ENCODE measurements at regions not wholly inside any gene's neighbourhood (a gene's known extent, or its start where the extent isn't known, plus 50 kb on each side); places are given as distances from the start of the nearest gene placed in this dataset.

DNA sequence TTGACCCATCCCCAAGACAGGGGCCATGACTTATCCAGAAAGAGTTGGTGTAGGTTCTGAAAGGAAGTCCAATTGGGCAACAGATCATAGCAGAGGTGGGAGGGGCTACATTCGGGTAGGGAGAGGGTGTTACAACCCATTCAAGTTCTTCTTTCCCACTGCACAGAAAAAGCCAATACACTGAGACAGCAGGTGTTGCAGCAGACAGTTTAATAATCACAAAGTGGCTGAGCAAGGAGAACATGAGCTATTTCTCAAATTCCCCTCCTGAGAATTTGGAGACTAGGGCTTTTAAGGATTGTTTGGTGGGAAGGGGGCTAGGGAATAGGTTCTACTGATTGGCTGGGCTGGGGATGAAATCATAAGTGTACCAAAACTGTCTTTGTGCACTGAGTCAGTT, 328.4 kb upstream of the POU3F1 start:
- DNase-seq (ENCODE audit: insufficient read length, low spot score), result no peak
- no peak for FAIRE-seq
- TF ChIP-seq, protein P1, sequence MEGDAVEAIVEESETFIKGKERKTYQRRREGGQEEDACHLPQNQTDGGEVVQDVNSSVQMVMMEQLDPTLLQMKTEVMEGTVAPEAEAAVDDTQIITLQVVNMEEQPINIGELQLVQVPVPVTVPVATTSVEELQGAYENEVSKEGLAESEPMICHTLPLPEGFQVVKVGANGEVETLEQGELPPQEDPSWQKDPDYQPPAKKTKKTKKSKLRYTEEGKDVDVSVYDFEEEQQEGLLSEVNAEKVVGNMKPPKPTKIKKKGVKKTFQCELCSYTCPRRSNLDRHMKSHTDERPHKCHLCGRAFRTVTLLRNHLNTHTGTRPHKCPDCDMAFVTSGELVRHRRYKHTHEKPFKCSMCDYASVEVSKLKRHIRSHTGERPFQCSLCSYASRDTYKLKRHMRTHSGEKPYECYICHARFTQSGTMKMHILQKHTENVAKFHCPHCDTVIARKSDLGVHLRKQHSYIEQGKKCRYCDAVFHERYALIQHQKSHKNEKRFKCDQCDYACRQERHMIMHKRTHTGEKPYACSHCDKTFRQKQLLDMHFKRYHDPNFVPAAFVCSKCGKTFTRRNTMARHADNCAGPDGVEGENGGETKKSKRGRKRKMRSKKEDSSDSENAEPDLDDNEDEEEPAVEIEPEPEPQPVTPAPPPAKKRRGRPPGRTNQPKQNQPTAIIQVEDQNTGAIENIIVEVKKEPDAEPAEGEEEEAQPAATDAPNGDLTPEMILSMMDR (IDR thresholded peaks at IDR 0.05; ENCODE audit: insufficient read depth, missing control alignments), result no peak

GRCh38 chr1:38371505-38371844, 324.9 kb upstream of the POU3F1 start:
- DNase-seq (ENCODE audit: insufficient read length, low spot score), result no peak
- TF ChIP-seq, protein P1 (IDR thresholded peaks at IDR 0.05; ENCODE audit: insufficient read depth, missing control alignments), result no peak
- no peak for FAIRE-seq

- TF ChIP-seq, protein P1 (IDR thresholded peaks at IDR 0.05; ENCODE audit: insufficient read depth, missing control alignments), result no peak
- FAIRE-seq (no peak), DNase-seq (ENCODE audit: insufficient read length, low spot score) (no peak)
Measured at GRCh38 chr1:38370716-38371504, 324.3 kb upstream of the POU3F1 start.

DNA sequence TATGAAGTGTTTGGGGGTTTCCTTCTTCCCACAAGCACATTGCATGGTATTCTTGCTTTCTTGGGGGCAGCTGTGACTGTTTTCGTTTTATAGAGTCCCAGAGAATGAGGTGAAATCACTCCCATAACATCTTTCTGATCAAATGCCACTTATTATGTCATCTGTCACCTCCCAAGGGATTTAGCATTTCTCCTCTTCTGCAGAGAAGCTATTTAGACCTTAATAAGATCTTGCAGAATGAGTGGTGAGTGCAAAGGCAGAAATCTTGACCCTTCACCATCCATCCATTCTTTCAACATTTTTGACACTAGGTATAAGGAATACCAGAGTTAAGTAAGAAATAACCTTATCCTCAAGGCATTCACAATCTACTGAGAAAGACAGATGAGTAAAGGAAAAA, 318.6 kb upstream of the POU3F1 start:
- TF ChIP-seq, protein P1 (IDR thresholded peaks at IDR 0.05; ENCODE audit: insufficient read depth, missing control alignments), result no peak
- FAIRE-seq, result no peak
- DNase-seq (ENCODE audit: insufficient read length, low spot score), result no peak

DNA sequence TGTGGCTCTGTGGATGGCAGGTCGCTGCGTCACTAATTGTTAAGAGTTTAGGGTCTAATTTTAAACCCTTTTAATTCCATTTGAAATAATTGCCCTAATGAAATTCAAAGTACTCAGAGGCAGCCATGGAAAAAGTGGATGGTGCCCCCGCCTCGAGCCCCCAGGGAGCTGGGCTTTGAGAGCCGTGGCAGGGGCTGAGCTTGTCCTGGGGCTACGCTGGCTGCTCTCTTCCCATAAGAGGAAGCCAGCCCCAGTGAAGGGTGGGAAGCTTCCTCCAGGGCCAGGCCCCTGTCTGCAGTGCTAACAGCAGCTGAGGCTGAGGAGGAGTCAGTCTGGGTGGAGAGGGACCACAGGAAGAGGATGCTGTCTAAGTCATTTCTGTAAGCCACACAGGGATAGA, 315.0 kb upstream of the POU3F1 start:
- DNase-seq (ENCODE audit: insufficient read length, low spot score) (no peak), FAIRE-seq (no peak)
- TF ChIP-seq, protein P1 (IDR thresholded peaks at IDR 0.05; ENCODE audit: insufficient read depth, missing control alignments), result no peak

GRCh38 chr1:38360807-38361206, 314.2 kb upstream of the POU3F1 start:
- no peak for FAIRE-seq
- TF ChIP-seq, protein P1 (IDR thresholded peaks at IDR 0.05; ENCODE audit: insufficient read depth, missing control alignments), result no peak

DNA sequence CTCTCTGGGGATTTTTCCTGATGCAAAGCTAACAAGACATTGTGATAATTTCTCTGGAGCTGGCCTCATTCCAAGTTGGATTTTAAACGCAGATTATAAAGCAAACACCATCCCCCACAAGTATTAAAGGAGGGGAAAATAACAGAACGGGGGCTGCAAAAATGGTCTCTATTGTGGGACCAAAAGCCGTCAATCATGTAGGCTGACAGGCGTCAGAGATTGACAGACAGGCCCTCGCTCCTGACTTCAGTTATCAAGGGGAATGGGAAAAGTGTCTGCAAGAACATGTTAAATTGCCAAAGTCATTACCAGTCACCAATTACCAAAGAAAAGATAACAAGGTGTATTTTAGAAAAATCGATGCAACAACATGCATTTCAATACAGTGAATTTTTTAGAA, 307.4 kb upstream of the POU3F1 start:
- no peak for DNase-seq (ENCODE audit: insufficient read length, low spot score)
- FAIRE-seq, result no peak
- TF ChIP-seq, protein P1 (IDR thresholded peaks at IDR 0.05; ENCODE audit: insufficient read depth, missing control alignments), result no peak

More at GRCh38 chr1:38360807-38361206, 314.2 kb upstream of the POU3F1 start:
- DNase-seq (ENCODE audit: insufficient read length, low spot score), result no peak

Measured in D721Med (cell line).